HL-60 (cell line): ENCODE measurements at regions not wholly inside any gene's neighbourhood (a gene's known extent, or its start where the extent isn't known, plus 50 kb on each side); places are given as distances from the start of the nearest gene placed in this dataset.

Experiments
- DNase-seq, 2 experiments: peaks; one replicate each; pipeline ENCODE4 v3.0.0-alpha.2; 2010 to 2020; ENCODE audit warnings: low read depth in 1 of 2, low spot score in 1 of 2
- H3K27ac ChIP-seq: fragments of 250-450 bp; sonication (Bioruptor Pico); replicated peaks from 2 replicates; pipeline ENCODE4 v1.5.1; 2020; ENCODE audit warnings: mild to moderate bottlenecking, moderate library complexity
- H3K27me3 ChIP-seq: fragments of 250-450 bp; sonication (Bioruptor Pico); 2 replicates; pipeline ENCODE4 v1.5.1; 2021; ENCODE audit warnings: mild to moderate bottlenecking, moderate library complexity; ENCODE audit not compliant: insufficient read depth, poor library complexity, severe bottlenecking
- H3K4me3 ChIP-seq: replicated peaks from 2 replicates; pipeline ENCODE4 v1.5.1; 2011; ENCODE audit warnings: mild to moderate bottlenecking, control low read depth, low read length; ENCODE audit not compliant: insufficient read depth
- CTCF ChIP-seq: IDR thresholded peaks from one replicate; pipeline ENCODE4 v1.5.1; 2011; ENCODE audit warnings: low read length, control low read depth, inconsistent platforms; ENCODE audit not compliant: insufficient read depth
- GABPA ChIP-seq: IDR thresholded peaks from 2 replicates; pipeline ENCODE4 v1.6.1; 2012; ENCODE audit warnings: low read depth
- POLR2AphosphoS5 ChIP-seq: IDR thresholded peaks from 2 replicates; pipeline ENCODE4 v1.6.1; 2012; ENCODE audit warnings: low read depth
- REST ChIP-seq: IDR thresholded peaks from 2 replicates; pipeline ENCODE4 v1.6.1; 2012; ENCODE audit warnings: low read depth; ENCODE audit not compliant: insufficient replicate concordance
- SPI1 ChIP-seq: IDR thresholded peaks from 2 replicates; pipeline ENCODE4 v1.6.1; 2012; ENCODE audit warnings: low read depth, mild to moderate bottlenecking, borderline replicate concordance

GRCh38 chr6:101203664-101204063 lies 189.8 kb upstream of the GRIK2 start:
- no peak for TF ChIP-seq CTCF
- TF ChIP-seq GABPA: no peak
- no peak for TF ChIP-seq REST
- no peak for TF ChIP-seq SPI1
- no peak for TF ChIP-seq POLR2AphosphoS5

GRCh38 chr6:101208152-101208551 lies 185.4 kb upstream of the GRIK2 start:
- TF ChIP-seq CTCF (no peak), SPI1 (no peak), POLR2AphosphoS5 (no peak), GABPA (no peak), REST (no peak)
- Histone ChIP-seq H3K27me3 (no peaks in the 10 kb centered on the region), H3K4me3 (no peak overlapping the region), H3K27ac (no peak overlapping the region)
- no peak for DNase-seq

More at GRCh38 chr6:101203664-101204063, 189.8 kb upstream of the GRIK2 start:
- DNase-seq: no peak
- H3K4me3 ChIP-seq: no peak overlapping the region
- H3K27me3 ChIP-seq: no peaks in the 10 kb centered on the region
- H3K27ac ChIP-seq: no peak overlapping the region

GRCh38 chr6:101212640-101213039 lies 180.9 kb upstream of the GRIK2 start:
- Histone ChIP-seq H3K27me3 (no peaks in the 10 kb centered on the region), H3K4me3 (no peak overlapping the region), H3K27ac (no peak overlapping the region)
- TF ChIP-seq GABPA (no peak), POLR2AphosphoS5 (no peak), SPI1 (no peak), CTCF (no peak), REST (no peak)
- no peak for DNase-seq
